K562 (cell line): ENCODE measurements at regions not wholly inside any gene's neighbourhood (a gene's known extent, or its start where the extent isn't known, plus 50 kb on each side); places are given as distances from the start of the nearest gene placed in this dataset.

Experiments used
- ATAC-seq: fragments of 200-7000 bp; cut with Tn5 transposase; 3 replicates; pipeline ENCODE4 v1.9.1; 2020; ENCODE audit warnings: moderate library complexity
- BruUV-seq: library from RNA; stranded (reverse); fragments of 400-500 nt; replicated peaks from 2 replicates; lab custom pipeline; 2021; lab: Mats Ljungman, UMichigan
- CTCF ChIA-PET: fragments of 300-600 bp; formaldehyde crosslinking; extraction: SDS; loops from one replicate; lab custom pipeline; 2021; ENCODE audit warnings: low intra/inter-chr PET ratio; lab: Yijun Ruan, JAX
- POLR2A ChIA-PET: fragments of 300-600, 350-650 bp; sonication (Branson Sonifier 250); formaldehyde crosslinking; extraction: SDS; loops from one replicate; lab custom pipeline; 2021; ENCODE audit warnings: antibody characterized with exemption, inconsistent platforms; lab: Yijun Ruan, JAX
- DNase-seq, 4 experiments: peaks; one replicate each; pipeline versions ENCODE4 v3.0.0 to v3.0.0-alpha.2; 2011 to 2018; ENCODE audit warnings: low spot score in 3 of 4, mixed read lengths in 3 of 4; ENCODE audit errors: extremely low read depth in 1 of 4
- FAIRE-seq: peaks from 2 replicates; lab custom pipeline; 2011; peaks lifted over from hg19 to GRCh38; lab: Jason Lieb, UNC
- H2AFZ ChIP-seq: 2 replicates; pipeline ENCODE4 v1.6.0; 2011; ENCODE audit warnings: low read depth, low read length, control low read depth, inconsistent platforms
- H3K27ac ChIP-seq: fragments of 200-600 bp; 3 replicates; pipeline ENCODE4 v1.8.0; 2011; ENCODE audit warnings: low read depth, mild to moderate bottlenecking, control low read depth, inconsistent platforms, low read length, moderate library complexity, mixed read lengths; ENCODE audit errors: extremely low read depth
- H3K27me3 ChIP-seq, 2 experiments: fragments of 300-600 bp in 1 of 2; 2 replicates in 1 of 2; 3 replicates in 1 of 2; pipeline versions ENCODE4 v1.6.0 to v1.8.0; 2011; ENCODE audit warnings: inconsistent platforms in 2 of 2, low read length in 2 of 2, mild to moderate bottlenecking in 1 of 2, mixed read lengths in 1 of 2, moderate library complexity in 1 of 2; ENCODE audit not compliant: control insufficient read depth in 2 of 2, insufficient read depth in 2 of 2
- H3K36me3 ChIP-seq: fragments of 300-600 bp; 3 replicates; pipeline ENCODE4 v1.8.0; 2011; ENCODE audit warnings: mild to moderate bottlenecking, low read length, inconsistent platforms; ENCODE audit not compliant: control insufficient read depth, insufficient read depth
- H3K4me1 ChIP-seq, 2 experiments: fragments of 200-600 bp in 1 of 2; replicated peaks in 1 of 2; 2 replicates in 1 of 2; 3 replicates in 1 of 2; pipeline versions ENCODE4 v1.5.1 to v1.8.0; 2011; ENCODE audit warnings: inconsistent platforms in 2 of 2, low read length in 2 of 2, mild to moderate bottlenecking in 1 of 2, mixed read lengths in 1 of 2, moderate library complexity in 1 of 2; ENCODE audit not compliant: control insufficient read depth in 2 of 2, insufficient read depth in 2 of 2
- H3K4me2 ChIP-seq: 2 replicates; pipeline ENCODE4 v1.6.1; 2011; ENCODE audit warnings: low read length, control low read depth, inconsistent platforms, mixed read lengths; ENCODE audit not compliant: insufficient read depth
- H3K4me3 ChIP-seq: fragments of 200-600 bp; sonication (generic), shearing (Covaris generic); 2 replicates; pipeline ENCODE4 v1.5.1; 2016; ENCODE audit warnings: control low read depth, inconsistent platforms
- H3K79me2 ChIP-seq: fragments of 200-600 bp; 3 replicates; pipeline ENCODE4 v1.8.0; 2011; ENCODE audit warnings: low read length, inconsistent platforms; ENCODE audit not compliant: control insufficient read depth, insufficient read depth
- H3K9ac ChIP-seq, 2 experiments: 2 replicates each; pipeline versions ENCODE4 v1.6.0 to v1.6.1; 2011; ENCODE audit warnings: low read depth in 2 of 2, low read length in 2 of 2, control low read depth in 1 of 2, inconsistent platforms in 1 of 2, mild to moderate bottlenecking in 1 of 2, mixed read lengths in 1 of 2; ENCODE audit not compliant: insufficient read depth in 1 of 2
- H3K9me1 ChIP-seq: one replicate; pipeline ENCODE4 v1.6.0; 2011; ENCODE audit warnings: inconsistent platforms, mild to moderate bottlenecking, low read length, moderate library complexity; ENCODE audit not compliant: control insufficient read depth, insufficient read depth
- H3K9me3 ChIP-seq: replicated peaks from 2 replicates; pipeline ENCODE4 v1.5.1; 2011; ENCODE audit warnings: low read depth, low read length, inconsistent platforms; ENCODE audit not compliant: control insufficient read depth, insufficient read depth
- H4K20me1 ChIP-seq: replicated peaks from 2 replicates; pipeline ENCODE4 v1.6.1; 2011; ENCODE audit warnings: low read length, inconsistent platforms, mixed read lengths; ENCODE audit not compliant: control insufficient read depth, insufficient read depth
- CTCF ChIP-seq, 3 experiments: IDR thresholded peaks in 2 of 3; conservative IDR thresholded peaks in 1 of 3; 2 replicates each; pipeline ENCODE4 v1.5.1; 2011 to 2012; ENCODE audit warnings: low read length in 3 of 3, mild to moderate bottlenecking in 3 of 3, control low read depth in 2 of 3, improper control_type of control experiment in 1 of 3, inconsistent platforms in 1 of 3, low read depth in 1 of 3, mixed read lengths in 1 of 3, moderate library complexity in 1 of 3; ENCODE audit not compliant: insufficient read depth in 2 of 3
- RAD21 ChIP-seq, 2 experiments: fragments of 250-450 bp in 1 of 2; fragments of 450-650 bp in 1 of 2; sonication (Bioruptor Pico) in 1 of 2; formaldehyde crosslinking in 1 of 2; IDR thresholded peaks in 1 of 2; conservative IDR thresholded peaks in 1 of 2; 2 replicates each; pipeline versions ENCODE4 v1.4.0 to v1.8.0; 2020 to 2022; ENCODE audit warnings: mild to moderate bottlenecking in 2 of 2, moderate library complexity in 1 of 2
- RBFOX2 ChIP-seq: fragments of 200-400 bp; formaldehyde crosslinking; IDR thresholded peaks from 2 replicates; pipeline ENCODE4 v1.6.1; 2017; ENCODE audit warnings: low read depth, mild to moderate bottlenecking, low read length, moderate library complexity
- SREBF2 ChIP-seq: sonication (generic); formaldehyde crosslinking; IDR thresholded peaks from 2 replicates; pipeline ENCODE4 v1.4.0; 2020; ENCODE audit warnings: mild to moderate bottlenecking, missing genetic modification reagents
- WGBS: fragments of 100-300 bp; shearing (Covaris generic); methylation state at CpG from one replicate; pipeline ENCODE4 v1.1.6; 2016; ENCODE audit warnings: low coverage, mixed read lengths; ENCODE audit not compliant: insufficient coverage; ENCODE audit errors: missing lambda C conversion rate; 5-methylcytosine and 5-hydroxymethylcytosine counted together
- in situ Hi-C: fragments of 300-500 bp; cut with MboI; formaldehyde crosslinking; loops from 4 replicates; pipeline ENCODE4 v1.15.0; 2018; ENCODE audit warnings: inconsistent platforms, mixed read lengths
- intact Hi-C: fragments of 100-400 bp; cut with micrococcal nuclease; formaldehyde crosslinking; loops from 2 replicates; pipeline ENCODE4 v1.14.2; 2022

GRCh38 chr14:106790189-106791036, 1264.0 kb downstream of the TMEM121 start:
- H3K4me1 ChIP-seq, result no peaks in the 10 kb centered on the region
- no peaks in the 10 kb centered on the region for H4K20me1 ChIP-seq
- H3K4me3 ChIP-seq, result no peak overlapping the region
- 1% methylated on average over 15 of the region's 17 CpGs for WGBS
- BruUV-seq, result no TSS peak
- H3K79me2 ChIP-seq, result no peaks in the 10 kb centered on the region
- H3K36me3 ChIP-seq, result no peaks in the 10 kb centered on the region
- in situ Hi-C loops (no loop called here), intact Hi-C loops (no loop called here)
- no peak overlapping the region for H3K4me2 ChIP-seq
- no peak overlapping the region for H3K9ac ChIP-seq
- ATAC-seq, result peak; percentile 40; the same call in 1 of the 3 replicates
- no peaks in the 10 kb centered on the region for H3K9me1 ChIP-seq
- no peaks in the 10 kb centered on the region for H3K9me3 ChIP-seq
- FAIRE-seq, result no peak
- H3K27me3 ChIP-seq, result no peaks in the 10 kb centered on the region
- ChIA-PET CTCF (no interaction called here), POLR2A (no interaction called here)
- no peak for TF ChIP-seq RBFOX2
- TF ChIP-seq RAD21 (CRISPR knock-in tag; conservative IDR thresholded peaks at IDR 0.05 in 1 of 2, IDR thresholded peaks at IDR 0.05 in 1 of 2), result peak in 1 of 2 experiments; percentile 14; a peak in 1 of 4 replicates
- TF ChIP-seq SREBF2 (CRISPR knock-in tag), result no peak
- TF ChIP-seq CTCF (IDR thresholded peaks at IDR 0.05 in 2 of 3, conservative IDR thresholded peaks at IDR 0.05 in 1 of 3; ENCODE audit: insufficient read depth in 2 of 3, low read depth in 1 of 3, low read length in 3 of 3), result peak; percentile 40 to 53 (median 45)
- no peak overlapping the region for H2AFZ ChIP-seq
- H3K27ac ChIP-seq, result no peak overlapping the region
- DNase-seq, result peak; percentile 12 to 42 (median 32)
